ENCODE measurements at regions not wholly inside any gene's neighbourhood (a gene's known extent, or its start where the extent isn't known, plus 50 kb on each side); places are given as distances from the start of the nearest gene placed in this dataset.
"Not testable (repeated sequence)": the region's sequence is repeated elsewhere in the genome, so short reads cannot be mapped to it uniquely, and the experiment has no call there.

GRCh38 chr13:112161521-112162301, 94.8 kb downstream of the SOX1 start (continued):
- TF ChIP-seq GTF2F1 (IDR thresholded peaks at IDR 0.05; ENCODE audit: borderline replicate concordance, low read depth, low read length) (no peak), CTBP2 (IDR thresholded peaks at IDR 0.05; ENCODE audit: borderline replicate concordance, insufficient read depth, insufficient read length, low read length) (no peak), EGR1 (IDR thresholded peaks at IDR 0.05; ENCODE audit: borderline replicate concordance, low read depth, low read length) (no peak)

DNA sequence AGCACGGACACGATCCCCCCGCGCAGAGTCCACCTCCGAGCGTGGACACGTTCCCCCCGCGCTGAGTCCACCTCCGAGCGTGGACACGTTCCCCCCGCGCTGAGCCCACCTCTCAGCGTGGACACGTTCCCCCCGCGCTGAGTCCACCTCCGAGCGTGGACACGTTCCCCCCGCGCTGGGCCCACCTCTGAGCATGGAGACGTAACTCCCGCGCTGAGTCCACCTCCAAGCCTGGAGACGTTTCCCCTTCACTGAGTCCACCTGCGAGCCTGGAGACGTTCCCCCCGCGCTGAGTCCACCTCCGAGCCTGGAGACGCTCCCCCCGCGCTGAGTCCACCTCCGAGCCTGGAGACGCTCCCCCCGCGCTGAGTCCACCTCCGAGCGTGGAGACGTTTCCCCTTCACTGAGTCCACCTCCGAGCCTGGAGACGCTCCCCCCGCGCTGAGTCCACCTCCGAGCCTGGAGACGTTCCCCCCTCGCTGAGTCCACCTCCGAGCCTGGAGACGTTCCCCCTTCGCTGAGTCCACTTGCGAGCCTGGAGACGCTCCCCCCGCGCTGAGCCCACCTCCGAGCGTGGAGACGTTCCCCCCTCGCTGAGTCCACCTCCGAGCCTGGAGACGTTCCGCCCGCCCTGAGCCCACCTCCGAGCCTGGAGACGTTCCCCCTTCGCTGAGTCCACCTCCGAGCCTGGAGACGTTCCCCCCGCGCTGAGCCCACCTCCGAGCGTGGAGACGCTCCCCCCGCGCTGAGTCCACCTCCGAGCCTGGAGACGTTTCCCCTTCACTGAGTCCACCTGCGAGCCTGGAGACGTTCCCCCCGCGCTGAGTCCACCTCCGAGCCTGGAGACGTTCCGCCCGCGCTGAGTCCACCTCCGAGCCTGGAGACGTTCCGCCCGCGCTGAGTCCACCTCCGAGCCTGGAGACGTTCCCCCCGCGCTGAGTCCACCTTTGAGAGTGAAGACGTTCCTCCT, 97.0 kb downstream of the SOX1 start:
- H2AK5ac ChIP-seq (ENCODE audit: low read depth, low read length); H3K23me2 ChIP-seq (ENCODE audit: low read depth, low read length); H2BK15ac ChIP-seq (ENCODE audit: low read length); H3K9ac ChIP-seq (replicated peaks in 1 of 4; ENCODE audit: extremely low read depth in 1 of 4, low read depth in 3 of 4, low read length in 3 of 4); H3K4me3 ChIP-seq (ENCODE audit: extremely low read depth in 1 of 4, insufficient read depth in 2 of 4, low read depth in 3 of 4, low read length in 4 of 4); H4K8ac ChIP-seq (ENCODE audit: extremely low read depth, insufficient read depth, low read length); H3K36me3 ChIP-seq (ENCODE audit: control insufficient read depth in 2 of 4, insufficient read depth in 4 of 4, low read length in 3 of 4); H4K20me1 ChIP-seq (replicated peaks in 1 of 2; ENCODE audit: control insufficient read depth in 1 of 2, insufficient read depth in 2 of 2, low read length in 2 of 2); H3K27ac ChIP-seq (ENCODE audit: low read depth, low read length); H3K4ac ChIP-seq (replicated peaks; ENCODE audit: insufficient read length, low read depth, low read length); H2AFZ ChIP-seq (ENCODE audit: low read length); H3K14ac ChIP-seq (ENCODE audit: insufficient read length); FAIRE-seq; H3K56ac ChIP-seq (replicated peaks; ENCODE audit: insufficient read length, low read depth, low read length); H3K23ac ChIP-seq (ENCODE audit: insufficient read length); DNase-seq (ENCODE audit: low read depth in 1 of 2, low spot score in 2 of 2); H3K79me1 ChIP-seq (ENCODE audit: low read depth, low read length); H3K79me2 ChIP-seq (ENCODE audit: control insufficient read depth in 1 of 2, insufficient read depth in 2 of 2, low read length in 2 of 2); H3K9me3 ChIP-seq (ENCODE audit: insufficient read depth in 2 of 2, low read depth in 1 of 2, low read length in 1 of 2); H3K4me2 ChIP-seq (ENCODE audit: insufficient read depth in 1 of 2, low read depth in 2 of 2, low read length in 2 of 2); H3K27me3 ChIP-seq (replicated peaks in 1 of 4; ENCODE audit: control insufficient read depth in 3 of 4, extremely low read depth in 1 of 4, insufficient read depth in 3 of 4, low read length in 3 of 4); POLR2A ChIA-PET (ENCODE audit: partially characterized antibody): not testable (repeated sequence)
- peak overlapping the region; percentile 91 for H2BK120ac ChIP-seq (replicated peaks; ENCODE audit: low read depth, low read length)
- peak overlapping the region; percentile 62; the same call in 1 of the 2 replicates for H2BK20ac ChIP-seq (ENCODE audit: low read length)
- CTCF ChIA-PET (ENCODE audit: partially characterized antibody), result interaction anchor here (1.3 kb wide), 1 partner anchor 9 kb away, joined by 4 read pairs; no protein-coding TSS in a partner anchor
- peak overlapping the region; percentile 79; the same call in 1 of the 2 replicates for H3K18ac ChIP-seq (ENCODE audit: extremely low read depth, low read length)
- WGBS, 2 experiments (ENCODE audit: extremely low coverage in 1 of 2, insufficient coverage in 1 of 2, insufficient read length in 1 of 2, insufficient replicate concordance in 2 of 2, low coverage in 1 of 2, low lambda C conversion rate in 2 of 2, missing lambda C conversion rate in 1 of 2), result 96% methylated on average over 37 of the region's 97 CpGs; no CpG with 5 or more reads in 1 of the 2 experiments
- peak overlapping the region; percentile 60; the same call in 1 of the 2 replicates for H2BK12ac ChIP-seq (ENCODE audit: low read depth, low read length)
- H3K4me1 ChIP-seq (replicated peaks in 1 of 4; ENCODE audit: control insufficient read depth in 3 of 4, insufficient read depth in 4 of 4, low read length in 3 of 4), result peaks cover 17 to 41% (median 28%) of the 10 kb centered on the region in 4 experiments
- peak overlapping the region; percentile 17 for H4K5ac ChIP-seq (ENCODE audit: insufficient read length, low read depth, low read length)
- H2BK5ac ChIP-seq (ENCODE audit: low read depth, low read length), result peak overlapping the region; percentile 18; the same call in 1 of the 2 replicates
- peak overlapping the region; percentile 89 for H4K91ac ChIP-seq (replicated peaks; ENCODE audit: insufficient read length, low read length)
